GM19043 (cell line): ENCODE measurements at regions not wholly inside any gene's neighbourhood (a gene's known extent, or its start where the extent isn't known, plus 50 kb on each side); places are given as distances from the start of the nearest gene placed in this dataset.
A peak's percentile ranks its signal among the peaks of the same experiment; 100 is the strongest.
"Not testable (repeated sequence)": the region's sequence is repeated elsewhere in the genome, so short reads cannot be mapped to it uniquely, and the experiment has no call there.

Experiments
- ATAC-seq: cut with Tn5 transposase; IDR thresholded peaks from one replicate; pipeline ENCODE4 v1.9.1; 2021; ENCODE audit warnings: low read depth; ENCODE audit not compliant: unreplicated experiment

GRCh38 chr5:153939101-153939500 is 99.6 kb downstream of the FAM114A2 start:
- ATAC-seq = no peak

GRCh38 chr5:153938191-153938842 is 100.4 kb downstream of the FAM114A2 start:
- no peak for ATAC-seq

GRCh38 chr5:153937661-153938060 is 101.0 kb downstream of the FAM114A2 start:
- no peak for ATAC-seq

GRCh38 chr5:153935151-153935550 is 103.6 kb downstream of the FAM114A2 start:
- ATAC-seq = not testable (repeated sequence)

- no peak for ATAC-seq
Measured at GRCh38 chr5:153926201-153926600, 112.5 kb downstream of the FAM114A2 start.

GRCh38 chr5:153919161-153919560 is 119.5 kb downstream of the FAM114A2 start:
- no peak for ATAC-seq

- no peak for ATAC-seq
Measured at GRCh38 chr5:153907170-153907775, 131.4 kb downstream of the FAM114A2 start.

GRCh38 chr5:153905219-153905618 is 133.5 kb downstream of the FAM114A2 start:
- no peak for ATAC-seq

- no peak for ATAC-seq
Measured at GRCh38 chr5:153903321-153903720, 135.4 kb downstream of the FAM114A2 start.

- no peak for ATAC-seq
Measured at GRCh38 chr5:153902016-153902415, 136.7 kb downstream of the FAM114A2 start.

GRCh38 chr5:153901449-153901848 is 137.3 kb downstream of the FAM114A2 start:
- no peak for ATAC-seq

GRCh38 chr5:153900703-153901395 is 137.9 kb downstream of the FAM114A2 start:
- ATAC-seq = no peak

- ATAC-seq = no peak
Measured at GRCh38 chr5:153899746-153900145, 139.0 kb downstream of the FAM114A2 start.

GRCh38 chr5:153896701-153897100 is 142.0 kb downstream of the FAM114A2 start:
- ATAC-seq = peak; percentile 99

- ATAC-seq = no peak
Measured at GRCh38 chr5:153896117-153896516, 142.6 kb downstream of the FAM114A2 start.

GRCh38 chr5:153895266-153895665 is 143.4 kb downstream of the FAM114A2 start:
- ATAC-seq = no peak

GRCh38 chr5:153893817-153894216 is 144.9 kb downstream of the FAM114A2 start:
- no peak for ATAC-seq

GRCh38 chr5:153891394-153891793 is 147.3 kb downstream of the FAM114A2 start:
- ATAC-seq = no peak

- ATAC-seq = no peak
Measured at GRCh38 chr5:153888781-153889180, 149.9 kb downstream of the FAM114A2 start.

- no peak for ATAC-seq
Measured at GRCh38 chr5:153885141-153885540, 153.6 kb downstream of the FAM114A2 start.

- no peak for ATAC-seq
Measured at GRCh38 chr5:153884612-153884957, 154.1 kb downstream of the FAM114A2 start.
